Keratinocyte (primary cell): ENCODE measurements at regions not wholly inside any gene's neighbourhood (a gene's known extent, or its start where the extent isn't known, plus 50 kb on each side); places are given as distances from the start of the nearest gene placed in this dataset.

Experiments
- CTCF ChIP-seq, 3 experiments: IDR thresholded peaks in 1 of 3; conservative IDR thresholded peaks in 1 of 3; optimal IDR thresholded peaks in 1 of 3; 2 replicates in 2 of 3; 3 replicates in 1 of 3; pipeline versions ENCODE3 to v1.5.1; 2011; ENCODE audit warnings: low read length in 3 of 3, mild to moderate bottlenecking in 3 of 3, moderate library complexity in 2 of 3, control low read depth in 1 of 3, inconsistent platforms in 1 of 3; ENCODE audit not compliant: insufficient read depth in 2 of 3; ENCODE audit errors: extremely low read depth in 1 of 3
- EZH2 ChIP-seq: IDR thresholded peaks from one replicate; pipeline ENCODE4 v1.6.1; 2012; ENCODE audit warnings: inconsistent platforms, mild to moderate bottlenecking, low read length, moderate library complexity

DNA sequence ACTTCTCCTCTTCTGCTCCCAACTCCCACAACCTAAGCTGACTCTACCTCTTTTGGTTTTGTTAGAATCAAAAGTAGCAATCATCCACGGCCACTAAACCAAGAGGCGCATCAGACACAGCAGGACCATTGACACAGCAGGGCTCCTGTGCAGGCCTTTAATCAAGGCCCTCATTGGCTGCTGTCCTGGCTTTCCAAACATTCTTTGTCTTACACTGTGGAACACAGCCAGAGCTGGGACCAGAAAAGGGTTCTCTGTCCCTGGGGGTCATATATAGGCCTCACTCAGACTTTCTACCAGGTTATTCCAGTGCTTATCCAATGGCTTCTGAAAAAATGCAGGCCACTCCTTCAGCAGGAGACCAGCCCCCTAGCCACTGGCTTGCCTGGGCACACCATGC is 212.7 kb upstream of the NTM start:
- TF ChIP-seq CTCF (optimal IDR thresholded peaks at IDR 0.05 in 1 of 3, IDR thresholded peaks at IDR 0.05 in 1 of 3, conservative IDR thresholded peaks at IDR 0.05 in 1 of 3; ENCODE audit: extremely low read depth in 1 of 3, insufficient read depth in 2 of 3, low read length in 3 of 3) (no peak), EZH2 (no peak)
